NCI-H82 (cell line): ENCODE measurements at regions not wholly inside any gene's neighbourhood (a gene's known extent, or its start where the extent isn't known, plus 50 kb on each side); places are given as distances from the start of the nearest gene placed in this dataset.

ENCODE experiments used
- DNase-seq: peaks from one replicate; lab custom pipeline; 2025; lab: John Stamatoyannopoulos, UW

GRCh38 chr16:5903832-5904231 lies 806.2 kb upstream of the EEF2KMT start:
- peak; percentile 89 for DNase-seq

- peak; percentile 95 for DNase-seq
These were observed 805.6 kb upstream of the EEF2KMT start for GRCh38 chr16:5903153-5903552.

GRCh38 chr16:5900046-5900445 lies 802.5 kb upstream of the EEF2KMT start:
- DNase-seq, result no peak

- DNase-seq, result peak; percentile 33
These were observed 798.4 kb upstream of the EEF2KMT start for GRCh38 chr16:5895976-5896375.

GRCh38 chr16:5895137-5895536 lies 797.5 kb upstream of the EEF2KMT start:
- no peak for DNase-seq

GRCh38 chr16:5891296-5891695 lies 793.7 kb upstream of the EEF2KMT start:
- DNase-seq, result no peak

- no peak for DNase-seq
These were observed 787.9 kb upstream of the EEF2KMT start for GRCh38 chr16:5885521-5885920.

- no peak for DNase-seq
These were observed 787.4 kb upstream of the EEF2KMT start for GRCh38 chr16:5884996-5885395.

GRCh38 chr16:5884339-5884738 lies 786.7 kb upstream of the EEF2KMT start:
- peak; percentile 49 for DNase-seq

GRCh38 chr16:5882087-5882640 lies 784.6 kb upstream of the EEF2KMT start:
- peak; percentile 38 for DNase-seq

GRCh38 chr16:5875416-5875815 lies 777.8 kb upstream of the EEF2KMT start:
- DNase-seq, result no peak

- no peak for DNase-seq
These were observed 777.3 kb upstream of the EEF2KMT start for GRCh38 chr16:5874899-5875298.

- DNase-seq, result no peak
These were observed 775.6 kb upstream of the EEF2KMT start for GRCh38 chr16:5873221-5873620.

GRCh38 chr16:5870886-5871691 lies 773.5 kb upstream of the EEF2KMT start:
- DNase-seq, result no peak

- no peak for DNase-seq
These were observed 769.7 kb upstream of the EEF2KMT start for GRCh38 chr16:5867250-5867649.

GRCh38 chr16:5865236-5865635 lies 767.6 kb upstream of the EEF2KMT start:
- no peak for DNase-seq

- no peak for DNase-seq
These were observed 765.5 kb upstream of the EEF2KMT start for GRCh38 chr16:5863071-5863606.

- DNase-seq, result peak; percentile 18
These were observed 764.7 kb upstream of the EEF2KMT start for GRCh38 chr16:5862103-5862840.

GRCh38 chr16:5861241-5861640 lies 763.6 kb upstream of the EEF2KMT start:
- no peak for DNase-seq

- DNase-seq, result peak; percentile 8
These were observed 760.6 kb upstream of the EEF2KMT start for GRCh38 chr16:5858180-5858579.

- DNase-seq, result no peak
These were observed 756.4 kb upstream of the EEF2KMT start for GRCh38 chr16:5854027-5854426.

- no peak for DNase-seq
These were observed 754.6 kb upstream of the EEF2KMT start for GRCh38 chr16:5852151-5852550.
